IMR-90 (cell line): ENCODE measurements at regions not wholly inside any gene's neighbourhood (a gene's known extent, or its start where the extent isn't known, plus 50 kb on each side); places are given as distances from the start of the nearest gene placed in this dataset.

Experiments
- BHLHE40 ChIP-seq: fragments of 150-350 bp; IDR thresholded peaks from 2 replicates; pipeline ENCODE4 v1.6.1; 2016; ENCODE audit warnings: mild to moderate bottlenecking, low read depth, low read length
- CEBPB ChIP-seq: IDR thresholded peaks from 2 replicates; pipeline ENCODE4 v1.6.1; 2012; ENCODE audit warnings: low read depth, low read length, improper control_type of control experiment
- CHD1 ChIP-seq: IDR thresholded peaks from 2 replicates; pipeline ENCODE4 v1.6.1; 2012; ENCODE audit warnings: low read depth, low read length, improper control_type of control experiment
- CTCF ChIP-seq: conservative IDR thresholded peaks from 2 replicates; pipeline ENCODE4 v1.5.1; 2012; ENCODE audit warnings: mild to moderate bottlenecking, low read depth, low read length, improper control_type of control experiment
- ELK1 ChIP-seq: fragments of 150-350 bp; IDR thresholded peaks from 2 replicates; pipeline ENCODE4 v1.6.1; 2016; ENCODE audit warnings: low read depth, mild to moderate bottlenecking, low read length, moderate library complexity, borderline replicate concordance
- MAFK ChIP-seq: IDR thresholded peaks from 2 replicates; pipeline ENCODE4 v1.6.1; 2012; ENCODE audit warnings: low read depth, low read length, improper control_type of control experiment
- MAZ ChIP-seq: IDR thresholded peaks from 2 replicates; pipeline ENCODE4 v1.6.1; 2012; ENCODE audit warnings: low read depth, mild to moderate bottlenecking, low read length, improper control_type of control experiment, moderate library complexity, borderline replicate concordance
- POLR2A ChIP-seq: IDR thresholded peaks from 2 replicates; pipeline ENCODE4 v1.6.1; 2012; ENCODE audit warnings: mild to moderate bottlenecking, low read depth, low read length
- RAD21 ChIP-seq: IDR thresholded peaks from 2 replicates; pipeline ENCODE4 v1.6.1; 2012; ENCODE audit warnings: low read length, improper control_type of control experiment
- RCOR1 ChIP-seq: IDR thresholded peaks from 2 replicates; pipeline ENCODE4 v1.6.1; 2012; ENCODE audit warnings: mild to moderate bottlenecking, low read length, improper control_type of control experiment; ENCODE audit not compliant: insufficient replicate concordance
- RFX5 ChIP-seq: IDR thresholded peaks from 2 replicates; pipeline ENCODE4 v1.8.0; 2012; ENCODE audit warnings: low read depth, mild to moderate bottlenecking, low read length, moderate library complexity
- SMC3 ChIP-seq: fragments of 150-350 bp; IDR thresholded peaks from 2 replicates; pipeline ENCODE4 v1.6.1; 2016; ENCODE audit warnings: low read depth, mild to moderate bottlenecking, antibody characterized with exemption, low read length, moderate library complexity
- USF2 ChIP-seq: fragments of 150-350 bp; IDR thresholded peaks from 2 replicates; pipeline ENCODE4 v1.6.1; 2017; ENCODE audit warnings: mild to moderate bottlenecking, antibody characterized with exemption, low read length, low read depth

GRCh38 chr1:101728029-101728428 is 268.7 kb downstream of the OLFM3 start:
- no peak for TF ChIP-seq CTCF
- TF ChIP-seq SMC3 = no peak
- no peak for TF ChIP-seq POLR2A
- TF ChIP-seq RCOR1 = no peak
- TF ChIP-seq BHLHE40 = no peak
- no peak for TF ChIP-seq ELK1
- TF ChIP-seq RFX5 = no peak
- no peak for TF ChIP-seq CEBPB
- no peak for TF ChIP-seq CHD1
- no peak for TF ChIP-seq USF2
- TF ChIP-seq RAD21 = no peak
- TF ChIP-seq MAZ = no peak
- no peak for TF ChIP-seq MAFK
